ENCODE measurements at regions not wholly inside any gene's neighbourhood (a gene's known extent, or its start where the extent isn't known, plus 50 kb on each side); places are given as distances from the start of the nearest gene placed in this dataset.
"Not testable (repeated sequence)": the region's sequence is repeated elsewhere in the genome, so short reads cannot be mapped to it uniquely, and the experiment has no call there.

DNA sequence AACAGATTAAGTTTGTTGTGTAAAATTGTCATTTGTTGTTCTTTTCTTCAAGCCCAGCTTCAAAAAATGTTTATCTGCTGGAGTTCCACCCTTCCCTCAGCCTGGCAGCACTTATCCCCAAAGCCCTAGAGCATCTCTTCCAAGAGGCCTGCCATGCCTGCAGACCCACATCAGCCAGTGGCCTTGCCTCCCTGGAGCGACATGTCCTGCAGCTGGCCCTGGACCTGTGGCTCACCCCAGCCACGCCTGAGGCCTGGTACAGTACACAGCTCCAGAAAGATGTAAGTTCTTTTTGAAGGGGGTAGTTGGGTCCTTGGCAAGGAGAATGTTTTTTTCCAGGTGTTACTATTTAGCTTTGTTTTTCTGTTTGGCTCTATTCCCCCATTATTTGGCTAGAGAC lies 124.8 kb downstream of the CD164 start:
- Histone ChIP-seq H3K36me3 (no peaks in the 10 kb centered on the region), H3K27me3 (replicated peaks) (no peaks in the 10 kb centered on the region; the same call in 1 of the 2 replicates), H3K27ac (no peak overlapping the region), H3K4me3 (no peak overlapping the region), H3K4me1 (replicated peaks) (peaks cover 8% of the 10 kb centered on the region; the same call in 1 of the 2 replicates), H3K9me3 (replicated peaks) (no peaks in the 10 kb centered on the region)
- DNase-seq (ENCODE audit: low read depth in 1 of 2, low spot score in 2 of 2), result no peak

DNA sequence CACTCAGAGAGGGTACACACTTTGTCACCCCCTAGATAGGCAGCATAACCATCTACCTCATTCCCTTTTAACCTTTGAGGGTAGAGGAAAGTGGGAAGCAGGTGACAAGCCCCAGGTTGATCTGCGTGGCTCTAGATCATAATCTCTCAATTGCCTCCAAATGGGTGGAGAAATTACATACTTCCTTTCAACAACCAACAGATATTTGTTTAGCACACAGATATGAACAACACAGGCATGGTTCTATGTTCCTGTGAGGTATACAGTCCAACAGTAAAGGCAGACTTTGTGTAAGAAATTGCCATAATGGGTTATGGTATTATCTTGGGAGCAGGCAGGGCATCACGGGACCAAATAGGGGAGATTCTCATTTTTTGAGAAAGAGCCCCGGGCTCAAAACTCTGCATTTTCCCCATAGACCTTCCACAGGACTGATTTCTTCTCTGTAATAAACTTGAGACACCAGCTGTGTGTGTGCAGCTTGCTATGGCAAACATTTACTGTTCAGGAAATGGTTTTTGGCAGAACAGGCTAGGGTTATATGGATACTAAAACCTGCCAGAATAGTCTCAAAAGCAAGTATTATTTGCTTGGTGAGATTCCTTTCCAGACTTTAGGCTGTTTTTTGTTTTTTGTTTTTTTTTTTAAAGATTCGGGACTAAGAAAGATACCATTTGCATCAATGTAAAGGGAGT lies 126.2 kb downstream of the CD164 start:
- H3K4me3 ChIP-seq, result no peak overlapping the region
- H3K27ac ChIP-seq, result no peak overlapping the region
- no peaks in the 10 kb centered on the region; the same call in 1 of the 2 replicates for H3K27me3 ChIP-seq (replicated peaks)
- peaks cover 8% of the 10 kb centered on the region; the same call in 1 of the 2 replicates for H3K4me1 ChIP-seq (replicated peaks)
- DNase-seq (ENCODE audit: low read depth in 1 of 2, low spot score in 2 of 2), result no peak
- no peaks in the 10 kb centered on the region for H3K9me3 ChIP-seq (replicated peaks)
- no peaks in the 10 kb centered on the region for H3K36me3 ChIP-seq

DNA sequence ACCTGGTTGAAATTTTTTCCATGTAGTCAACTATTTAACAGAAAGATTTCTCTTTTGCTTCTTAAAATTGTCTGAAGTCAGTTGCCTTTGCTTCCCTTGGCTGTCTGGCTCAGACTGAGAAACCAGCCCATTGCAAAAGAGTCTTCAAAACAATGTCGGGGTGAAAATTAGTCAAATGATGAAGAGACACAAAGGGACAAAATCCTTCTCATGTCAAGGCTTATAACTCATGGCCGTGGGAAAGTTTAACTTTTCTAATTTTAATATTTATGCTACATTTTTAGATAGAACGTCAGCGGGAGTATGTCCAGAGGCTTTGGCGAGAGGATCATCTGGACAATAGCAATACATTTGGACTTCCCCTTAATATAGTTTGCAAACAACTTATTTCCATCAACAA lies 127.2 kb downstream of the CD164 start:
- Histone ChIP-seq H3K4me3 (no peak overlapping the region), H3K36me3 (no peaks in the 10 kb centered on the region), H3K27ac (no peak overlapping the region), H3K9me3 (replicated peaks) (no peaks in the 10 kb centered on the region), H3K27me3 (replicated peaks) (no peaks in the 10 kb centered on the region; the same call in 1 of the 2 replicates), H3K4me1 (replicated peaks) (0 out of 2 replicates have a peak, but pooled peaks cover 3% of the 10 kb centered on the region)
- no peak for DNase-seq (ENCODE audit: low read depth in 1 of 2, low spot score in 2 of 2)

DNA sequence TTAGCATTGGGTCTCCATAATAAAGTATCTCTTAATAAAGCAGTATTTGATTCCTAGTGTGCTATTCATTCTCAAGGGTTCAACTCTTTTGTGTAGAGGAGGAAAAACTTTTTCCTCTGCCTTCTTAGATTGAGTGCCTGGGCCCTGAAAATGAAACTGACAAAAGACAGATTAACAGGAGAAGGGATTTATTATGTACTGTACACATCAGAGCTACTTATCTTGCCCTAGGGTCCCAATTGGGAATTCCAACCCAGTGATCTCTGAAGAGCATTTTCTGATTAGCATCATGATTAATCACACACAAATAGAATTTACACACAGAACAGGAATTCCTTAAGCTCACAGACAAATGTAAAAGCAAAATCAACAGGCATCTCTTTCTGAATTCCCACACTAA lies 128.9 kb downstream of the CD164 start:
- H3K4me1 ChIP-seq (replicated peaks), result no peaks in the 10 kb centered on the region
- H3K4me3 ChIP-seq, result no peak overlapping the region
- no peak for DNase-seq (ENCODE audit: low read depth in 1 of 2, low spot score in 2 of 2)
- H3K27me3 ChIP-seq (replicated peaks), result no peaks in the 10 kb centered on the region; the same call in 1 of the 2 replicates
- H3K36me3 ChIP-seq, result no peaks in the 10 kb centered on the region
- no peaks in the 10 kb centered on the region for H3K9me3 ChIP-seq (replicated peaks)
- no peak overlapping the region for H3K27ac ChIP-seq

DNA sequence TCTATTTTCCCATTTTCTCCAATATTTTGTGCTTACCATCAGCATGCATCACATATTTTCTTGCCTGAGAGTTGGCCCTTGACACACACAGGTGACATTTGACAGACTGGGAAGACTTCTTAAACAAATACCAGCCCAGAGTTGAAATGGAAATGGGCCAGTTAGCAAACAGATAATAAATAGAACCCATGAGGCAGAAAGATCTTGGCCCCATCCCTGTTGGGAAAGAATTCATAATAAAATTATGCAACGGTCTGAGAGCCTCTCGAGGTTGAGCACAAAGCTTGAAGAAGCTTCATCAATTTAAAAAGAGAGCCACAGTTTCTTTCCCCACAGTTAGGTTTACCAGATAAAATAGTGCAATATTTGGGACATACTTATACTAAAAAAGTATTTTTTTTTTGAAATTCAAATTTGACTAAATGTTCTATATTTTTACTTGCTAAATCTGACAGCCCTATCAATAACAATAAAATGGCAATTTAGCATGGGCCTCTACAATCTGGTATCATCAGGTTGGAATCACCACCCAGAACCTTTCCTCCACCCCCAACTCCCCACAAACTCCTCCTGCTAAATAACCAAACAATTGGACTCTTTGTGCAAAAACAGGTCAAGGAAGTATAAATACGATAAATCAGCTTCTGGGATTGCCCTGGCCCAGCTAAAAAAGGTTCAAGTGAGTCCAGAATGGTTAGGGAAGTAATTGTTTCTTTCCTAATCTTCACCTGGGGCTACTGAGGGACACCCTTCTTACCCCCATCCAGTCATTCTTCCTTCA lies 129.8 kb downstream of the CD164 start:
- H3K4me3 ChIP-seq, result no peak overlapping the region
- no peaks in the 10 kb centered on the region; the same call in 1 of the 2 replicates for H3K27me3 ChIP-seq (replicated peaks)
- DNase-seq (ENCODE audit: low read depth in 1 of 2, low spot score in 2 of 2), result no peak
- no peaks in the 10 kb centered on the region for H3K36me3 ChIP-seq
- no peak overlapping the region for H3K27ac ChIP-seq
- no peaks in the 10 kb centered on the region for H3K9me3 ChIP-seq (replicated peaks)
- H3K4me1 ChIP-seq (replicated peaks), result no peaks in the 10 kb centered on the region

DNA sequence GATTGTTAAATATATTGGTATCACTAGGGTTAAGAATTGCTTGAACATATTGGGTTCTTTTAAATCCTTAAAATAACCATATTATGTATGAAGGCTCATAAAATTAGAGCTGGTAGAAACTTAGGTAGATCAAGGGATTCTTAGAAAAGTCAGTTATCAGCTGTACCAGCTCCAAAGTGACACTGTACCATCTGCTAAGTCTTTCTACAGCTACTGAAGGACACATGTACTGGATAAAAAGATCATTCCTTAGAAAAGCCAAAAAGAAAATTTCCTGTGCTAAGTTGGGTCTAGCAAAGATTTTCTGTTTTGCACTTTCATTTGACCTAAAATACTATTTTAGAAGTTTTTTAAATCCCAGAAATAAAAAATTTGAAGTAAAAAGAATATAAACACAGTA lies 130.4 kb downstream of the CD164 start:
- H3K36me3 ChIP-seq, result no peaks in the 10 kb centered on the region
- H3K4me1 ChIP-seq (replicated peaks), result no peaks in the 10 kb centered on the region
- H3K27me3 ChIP-seq (replicated peaks), result no peaks in the 10 kb centered on the region; the same call in 1 of the 2 replicates
- no peaks in the 10 kb centered on the region for H3K9me3 ChIP-seq (replicated peaks)
- DNase-seq (ENCODE audit: low read depth in 1 of 2, low spot score in 2 of 2), result no peak
- H3K4me3 ChIP-seq, result no peak overlapping the region
- H3K27ac ChIP-seq, result no peak overlapping the region

DNA sequence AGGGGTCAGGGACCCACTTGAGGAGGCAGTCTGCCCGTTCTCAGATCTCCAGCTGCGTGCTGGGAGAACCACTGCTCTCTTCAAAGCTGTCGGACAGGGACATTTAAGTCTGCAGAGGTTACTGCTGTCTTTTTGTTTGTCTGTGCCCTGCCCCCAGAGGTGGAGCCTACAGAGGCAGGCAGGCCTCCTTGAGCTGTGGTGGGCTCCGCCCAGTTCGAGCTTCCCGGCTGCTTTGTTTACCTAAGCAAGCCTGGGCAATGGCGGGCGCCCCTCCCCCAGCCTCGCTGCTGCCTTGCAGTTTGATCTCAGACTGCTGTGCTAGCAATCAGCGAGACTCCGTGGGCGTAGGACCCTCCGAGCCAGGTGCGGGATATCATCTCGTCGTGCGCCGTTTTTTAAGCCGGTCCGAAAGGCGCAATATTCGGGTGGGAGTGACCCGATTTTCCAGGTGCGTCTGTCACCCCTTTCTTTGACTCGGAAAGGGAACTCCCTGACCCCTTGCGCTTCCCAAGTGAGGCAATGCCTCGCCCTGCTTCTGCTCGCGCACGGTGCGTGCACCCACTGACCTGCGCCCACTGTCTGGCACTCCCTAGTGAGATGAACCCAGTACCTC lies 131.6 kb downstream of the CD164 start:
- not testable (repeated sequence) for H3K9me3 ChIP-seq (replicated peaks); H3K27me3 ChIP-seq (replicated peaks); H3K27ac ChIP-seq; H3K36me3 ChIP-seq; DNase-seq (ENCODE audit: low read depth in 1 of 2, low spot score in 2 of 2); H3K4me1 ChIP-seq (replicated peaks); H3K4me3 ChIP-seq

DNA sequence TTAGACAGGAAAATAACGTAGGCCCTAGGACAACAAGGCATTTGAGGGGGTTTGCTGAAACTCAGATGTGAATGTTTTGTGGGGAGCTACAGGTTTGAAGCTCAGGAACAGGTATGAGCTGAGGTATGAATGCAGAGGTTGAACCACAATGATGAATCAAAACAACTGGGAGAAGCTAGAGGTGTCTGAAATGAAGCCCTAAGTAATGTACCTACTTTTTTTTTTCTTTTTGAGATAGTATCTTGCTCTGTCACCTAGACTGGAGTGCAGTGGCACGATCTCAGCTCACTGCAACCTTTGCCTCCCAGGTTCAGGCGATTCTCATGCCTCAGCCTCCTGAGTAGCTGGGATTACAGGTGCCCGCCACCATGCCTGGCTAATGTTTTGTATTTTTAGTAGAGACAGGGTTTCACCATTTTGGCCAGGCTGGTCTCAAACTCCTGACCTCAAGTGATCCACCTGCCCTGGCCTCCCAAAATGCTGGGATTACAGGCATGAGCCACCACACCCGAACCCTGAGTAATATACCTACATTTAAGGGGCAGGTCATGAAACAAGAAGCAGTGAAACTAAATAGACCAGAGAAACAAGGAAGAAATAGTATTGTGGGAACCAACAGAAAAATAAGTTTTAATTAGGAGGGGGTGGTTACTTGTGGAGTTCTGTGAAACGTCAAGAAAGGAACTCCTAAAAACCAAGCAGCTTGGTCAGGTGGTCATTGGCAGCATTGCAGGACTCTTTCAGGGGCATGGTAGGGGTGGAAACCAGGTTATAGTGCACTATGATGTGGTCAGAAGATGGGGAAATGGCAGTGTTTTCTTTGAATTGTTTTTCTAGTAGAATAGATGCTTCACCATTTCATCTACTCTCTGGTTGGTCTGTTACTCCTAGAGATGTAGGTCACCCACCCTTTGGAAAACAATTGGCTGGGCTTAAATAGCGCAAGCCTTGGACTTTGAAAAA lies 138.1 kb downstream of the CD164 start:
- DNase-seq (ENCODE audit: low read depth in 1 of 2, low spot score in 2 of 2), result no peak
- no peaks in the 10 kb centered on the region for H3K36me3 ChIP-seq
- no peak overlapping the region for H3K4me3 ChIP-seq
- no peaks in the 10 kb centered on the region for H3K27me3 ChIP-seq (replicated peaks)
- peaks cover 6% of the 10 kb centered on the region; the same call in 1 of the 2 replicates for H3K4me1 ChIP-seq (replicated peaks)
- no peaks in the 10 kb centered on the region for H3K9me3 ChIP-seq (replicated peaks)
- H3K27ac ChIP-seq, result no peak overlapping the region

DNA sequence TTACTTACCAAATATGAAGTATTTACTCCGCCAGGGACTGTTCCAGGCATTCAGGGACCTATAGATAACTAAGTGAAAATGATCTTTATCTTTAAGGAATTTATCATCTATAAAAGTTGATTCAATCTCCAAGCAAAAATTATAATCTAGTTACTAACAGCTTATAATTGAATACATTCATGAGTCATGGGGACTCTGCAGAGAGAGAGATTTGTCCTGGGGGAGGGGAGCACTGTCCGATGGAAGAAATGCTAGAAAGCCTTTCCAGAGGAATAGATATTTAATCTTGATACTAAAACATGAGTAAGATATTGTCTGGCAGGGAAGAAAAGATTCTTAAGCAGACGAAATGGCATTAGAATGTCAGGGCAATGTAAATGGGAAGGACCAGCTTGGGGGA lies 139.3 kb downstream of the CD164 start:
- Histone ChIP-seq H3K9me3 (replicated peaks) (no peaks in the 10 kb centered on the region), H3K27me3 (replicated peaks) (no peaks in the 10 kb centered on the region), H3K27ac (no peak overlapping the region), H3K4me1 (replicated peaks) (peaks cover 6% of the 10 kb centered on the region; the same call in 1 of the 2 replicates), H3K4me3 (no peak overlapping the region), H3K36me3 (no peaks in the 10 kb centered on the region)
- DNase-seq (ENCODE audit: low read depth in 1 of 2, low spot score in 2 of 2), result no peak

DNA sequence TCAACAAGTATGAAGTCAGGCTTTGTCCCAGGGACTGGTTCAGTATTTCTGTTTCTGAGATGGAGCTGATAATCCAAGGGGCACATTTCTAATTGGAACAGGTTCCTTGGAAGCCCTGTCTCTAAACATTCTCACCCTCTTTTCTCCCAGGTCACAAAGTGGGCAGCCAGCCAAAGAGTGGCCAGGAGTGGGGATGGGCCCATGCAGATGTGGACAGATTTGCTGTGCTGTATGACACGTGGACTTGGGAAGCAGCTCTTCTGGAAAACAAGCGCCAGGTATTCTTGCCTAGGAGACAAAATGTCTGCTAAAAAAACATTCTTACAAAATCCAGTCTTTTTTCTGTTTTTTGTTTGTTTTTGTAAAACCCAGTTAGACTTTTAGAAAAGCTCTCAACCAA lies 140.2 kb downstream of the CD164 start:
- no peaks in the 10 kb centered on the region for H3K27me3 ChIP-seq (replicated peaks)
- DNase-seq (ENCODE audit: low read depth in 1 of 2, low spot score in 2 of 2), result no peak
- no peak overlapping the region for H3K4me3 ChIP-seq
- no peaks in the 10 kb centered on the region for H3K9me3 ChIP-seq (replicated peaks)
- H3K27ac ChIP-seq, result no peak overlapping the region
- peaks cover 6% of the 10 kb centered on the region; the same call in 1 of the 2 replicates for H3K4me1 ChIP-seq (replicated peaks)
- H3K36me3 ChIP-seq, result no peaks in the 10 kb centered on the region

DNA sequence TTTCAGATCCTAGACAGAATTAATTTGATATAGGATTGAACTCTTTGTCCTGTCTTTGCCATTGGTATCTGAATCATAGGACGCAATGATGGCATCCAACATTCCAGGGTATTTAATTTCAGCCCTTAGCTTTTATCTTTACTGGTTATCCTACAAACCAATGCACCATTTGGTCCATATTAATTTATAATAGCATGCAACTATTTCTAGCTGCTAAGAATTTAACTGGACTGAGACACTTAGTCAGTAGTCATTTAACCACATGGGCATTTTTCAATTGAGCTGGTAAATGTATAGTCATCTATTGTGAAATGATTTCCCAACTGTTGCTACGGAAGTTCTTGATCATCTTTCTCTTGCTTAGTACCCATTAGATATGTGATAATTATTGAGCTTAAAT lies 141.1 kb downstream of the CD164 start:
- Histone ChIP-seq H3K27ac (no peak overlapping the region), H3K9me3 (replicated peaks) (no peaks in the 10 kb centered on the region), H3K36me3 (no peaks in the 10 kb centered on the region), H3K4me3 (no peak overlapping the region), H3K27me3 (replicated peaks) (no peaks in the 10 kb centered on the region), H3K4me1 (replicated peaks) (peaks cover 6% of the 10 kb centered on the region; the same call in 1 of the 2 replicates)
- DNase-seq (ENCODE audit: low read depth in 1 of 2, low spot score in 2 of 2), result no peak

DNA sequence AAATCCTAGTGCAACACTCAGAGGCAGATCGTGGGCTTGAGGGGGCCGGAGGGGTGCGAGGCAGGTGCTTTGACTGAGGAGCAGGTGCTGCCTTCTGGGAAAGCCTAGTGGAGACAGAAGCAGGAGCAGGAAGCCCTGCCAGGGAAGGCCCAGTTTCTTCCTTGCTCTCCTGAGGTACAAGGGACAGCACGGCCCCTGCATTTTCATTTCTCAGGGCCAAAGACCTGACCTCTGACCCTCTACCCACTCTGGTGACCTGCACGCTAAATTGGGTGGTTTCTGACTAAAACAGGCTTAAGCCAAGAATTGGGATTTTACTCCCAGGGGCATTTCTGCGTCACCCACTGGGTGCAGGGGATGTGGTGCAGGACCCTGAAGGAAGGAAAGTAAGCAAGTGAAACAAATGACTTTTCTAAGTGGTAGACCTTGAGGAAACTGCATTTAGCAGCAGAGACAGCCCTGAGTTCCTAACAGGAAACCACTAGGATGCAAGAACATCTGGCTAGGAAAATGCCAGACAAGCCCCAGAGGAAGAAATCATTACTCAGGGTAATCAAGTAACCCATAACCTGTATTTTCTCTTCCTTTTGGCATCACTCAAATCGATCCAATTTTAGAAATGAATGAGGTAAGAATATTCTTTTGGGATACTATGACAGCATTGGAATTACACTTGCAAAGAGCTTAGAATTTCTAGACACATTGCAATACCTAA lies 141.7 kb downstream of the CD164 start:
- H3K27ac ChIP-seq, result no peak overlapping the region
- no peak overlapping the region for H3K4me3 ChIP-seq

More for the DNA sequence above, 141.7 kb downstream of the CD164 start:
- no peaks in the 10 kb centered on the region for H3K9me3 ChIP-seq (replicated peaks)
- H3K4me1 ChIP-seq (replicated peaks), result peaks cover 6% of the 10 kb centered on the region; the same call in 1 of the 2 replicates
- H3K36me3 ChIP-seq, result no peaks in the 10 kb centered on the region
- DNase-seq (ENCODE audit: low read depth in 1 of 2, low spot score in 2 of 2), result no peak
- H3K27me3 ChIP-seq (replicated peaks), result no peaks in the 10 kb centered on the region
